LNCAP (cell line): ENCODE measurements at regions not wholly inside any gene's neighbourhood (a gene's known extent, or its start where the extent isn't known, plus 50 kb on each side); places are given as distances from the start of the nearest gene placed in this dataset.

ENCODE experiments used
- TF ChIP-seq, protein P1 (sequence below): fragments of 450-650 bp; IDR thresholded peaks from 2 replicates; pipeline ENCODE4 v1.5.1; 2017; ENCODE audit warnings: mild to moderate bottlenecking

DNA sequence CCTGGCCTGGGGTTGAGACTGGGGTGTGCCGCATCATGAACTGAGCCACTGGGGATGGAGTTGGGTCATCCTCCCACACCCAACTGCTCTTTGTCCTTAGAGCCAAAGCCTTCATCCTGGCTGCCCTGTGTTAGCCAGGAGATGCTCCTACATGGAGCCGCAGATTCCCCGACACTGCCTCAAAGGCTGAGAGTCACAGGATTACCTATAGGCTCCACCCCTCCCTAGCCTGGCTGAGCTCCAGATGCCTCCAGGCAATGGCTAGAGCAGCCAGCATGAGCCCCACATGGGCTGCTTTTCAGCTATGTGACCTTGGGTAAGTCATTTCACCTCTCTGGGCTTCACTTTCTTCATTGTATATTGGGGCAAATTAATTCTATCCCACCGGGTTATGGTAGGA is 119.9 kb upstream of the POU3F1 start:
- TF ChIP-seq, protein P1, sequence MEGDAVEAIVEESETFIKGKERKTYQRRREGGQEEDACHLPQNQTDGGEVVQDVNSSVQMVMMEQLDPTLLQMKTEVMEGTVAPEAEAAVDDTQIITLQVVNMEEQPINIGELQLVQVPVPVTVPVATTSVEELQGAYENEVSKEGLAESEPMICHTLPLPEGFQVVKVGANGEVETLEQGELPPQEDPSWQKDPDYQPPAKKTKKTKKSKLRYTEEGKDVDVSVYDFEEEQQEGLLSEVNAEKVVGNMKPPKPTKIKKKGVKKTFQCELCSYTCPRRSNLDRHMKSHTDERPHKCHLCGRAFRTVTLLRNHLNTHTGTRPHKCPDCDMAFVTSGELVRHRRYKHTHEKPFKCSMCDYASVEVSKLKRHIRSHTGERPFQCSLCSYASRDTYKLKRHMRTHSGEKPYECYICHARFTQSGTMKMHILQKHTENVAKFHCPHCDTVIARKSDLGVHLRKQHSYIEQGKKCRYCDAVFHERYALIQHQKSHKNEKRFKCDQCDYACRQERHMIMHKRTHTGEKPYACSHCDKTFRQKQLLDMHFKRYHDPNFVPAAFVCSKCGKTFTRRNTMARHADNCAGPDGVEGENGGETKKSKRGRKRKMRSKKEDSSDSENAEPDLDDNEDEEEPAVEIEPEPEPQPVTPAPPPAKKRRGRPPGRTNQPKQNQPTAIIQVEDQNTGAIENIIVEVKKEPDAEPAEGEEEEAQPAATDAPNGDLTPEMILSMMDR: no peak

DNA sequence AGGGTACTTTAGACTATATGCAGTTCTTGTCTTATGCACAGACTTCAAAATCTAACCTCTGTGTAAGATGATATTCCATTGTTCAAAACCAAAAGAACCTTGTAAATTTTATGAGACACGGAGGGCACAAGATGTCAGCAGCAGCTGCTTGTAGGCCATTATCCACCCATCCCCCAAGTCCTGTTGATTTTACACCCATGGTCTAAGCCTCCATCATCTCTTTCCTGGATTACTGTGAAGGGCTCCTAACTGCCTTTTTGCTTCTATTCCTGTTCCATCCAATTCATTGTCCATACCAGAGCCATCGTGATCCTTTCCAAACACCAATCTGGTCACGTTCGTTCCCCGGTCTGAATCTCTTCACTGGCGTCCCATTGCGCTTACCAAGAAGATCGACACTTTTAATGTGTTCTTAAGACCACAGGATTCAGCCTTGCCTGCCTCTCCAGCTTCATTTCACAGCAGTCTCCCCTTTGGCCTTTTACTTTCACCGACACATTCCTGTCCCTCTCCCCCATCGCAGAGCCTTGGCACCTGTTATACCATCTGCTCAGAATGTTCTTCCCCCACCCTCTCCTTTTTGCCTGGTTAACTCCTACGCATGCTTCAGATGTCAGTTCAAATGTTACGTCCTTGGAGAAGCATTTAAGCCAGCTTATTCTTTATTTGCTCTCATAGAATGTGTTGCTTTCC is 107.3 kb upstream of the POU3F1 start:
- TF ChIP-seq, protein P1: no peak

DNA sequence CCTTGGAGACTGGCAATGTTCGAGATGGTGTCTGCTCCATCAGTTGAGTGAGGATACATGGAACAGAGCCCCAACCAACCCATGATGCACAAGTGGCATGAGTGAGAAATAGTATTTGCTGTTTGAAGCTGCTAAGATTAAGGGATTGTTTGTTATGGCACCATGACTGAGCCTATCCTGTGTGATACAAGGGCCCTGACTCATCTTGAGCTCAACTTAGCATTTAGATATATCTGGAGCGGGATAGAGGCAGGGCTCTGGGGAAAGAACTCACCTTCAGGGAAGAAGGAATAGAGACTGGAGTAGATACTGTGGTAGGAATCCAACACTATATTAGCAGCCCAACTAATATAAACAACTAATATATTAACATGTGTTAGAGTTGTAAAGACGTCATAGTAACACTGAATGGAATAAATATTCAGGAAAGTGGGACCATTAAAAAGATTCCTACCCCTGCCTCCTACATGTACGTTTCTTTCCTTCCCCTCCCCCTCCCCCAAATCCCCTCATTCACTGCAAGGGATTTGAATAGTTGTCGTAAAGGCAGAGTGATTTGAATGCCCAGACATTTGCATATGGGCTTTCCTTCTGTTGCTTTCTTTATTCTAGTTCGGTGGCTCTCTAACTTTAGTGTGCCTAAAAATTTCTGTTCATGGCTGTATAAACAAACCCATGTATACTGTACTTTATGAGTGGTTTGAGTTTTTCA is 106.6 kb upstream of the POU3F1 start:
- TF ChIP-seq, protein P1: no peak

DNA sequence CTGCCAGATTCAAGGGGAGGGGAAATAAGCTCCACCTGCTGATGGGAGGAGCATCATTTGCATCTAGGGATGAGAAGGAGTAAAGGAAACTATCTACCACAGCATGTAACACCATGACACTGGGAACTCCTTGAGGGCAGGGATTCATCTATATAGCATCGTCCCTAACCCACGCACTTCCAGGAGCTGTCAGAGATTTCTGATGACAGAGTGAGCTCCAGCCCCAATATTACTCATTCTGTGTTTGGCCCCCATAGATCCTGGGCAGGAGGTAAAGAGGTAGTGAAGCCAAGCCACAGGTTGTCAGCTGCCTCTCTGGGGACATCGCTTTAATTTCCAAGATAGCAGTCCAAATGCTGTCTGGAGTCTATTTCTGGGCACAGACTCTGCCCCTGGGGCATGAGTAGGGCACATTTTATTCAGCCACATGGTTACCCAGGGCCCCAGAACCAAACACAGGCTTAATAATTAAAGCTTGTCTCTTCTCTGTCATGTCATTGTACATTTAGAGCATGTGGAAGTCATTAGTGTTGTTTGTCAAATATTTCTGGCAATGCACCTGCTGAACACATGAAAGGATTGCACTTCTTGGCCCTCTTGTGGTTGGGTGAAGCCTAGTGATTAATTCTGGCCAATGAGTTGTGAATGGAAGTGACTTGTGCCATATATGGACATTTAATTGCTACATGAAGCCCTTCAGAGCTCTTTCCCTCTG is 105.9 kb upstream of the POU3F1 start:
- TF ChIP-seq, protein P1: peak; percentile 28; the same call in 1 of the 2 replicates

DNA sequence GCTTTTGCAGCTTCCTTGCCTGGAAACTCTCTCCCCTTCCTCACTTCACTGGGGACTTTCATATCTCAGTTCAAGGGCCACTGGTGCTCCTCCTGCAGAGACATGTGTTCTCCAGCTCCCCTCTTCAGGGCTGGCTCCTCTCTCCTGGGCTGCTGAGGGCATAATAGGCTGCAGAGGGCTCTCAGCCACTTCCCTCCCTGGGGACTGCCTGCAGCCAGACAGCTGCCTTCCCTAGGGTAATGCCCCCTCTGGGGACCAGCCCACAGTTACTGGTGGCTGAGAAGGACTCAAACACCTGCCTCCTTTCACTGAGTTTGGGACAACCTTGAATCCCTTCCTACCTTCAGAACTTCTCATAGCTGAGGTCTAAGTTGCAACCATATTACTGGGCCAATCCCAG is 104.8 kb upstream of the POU3F1 start:
- TF ChIP-seq, protein P1: no peak

DNA sequence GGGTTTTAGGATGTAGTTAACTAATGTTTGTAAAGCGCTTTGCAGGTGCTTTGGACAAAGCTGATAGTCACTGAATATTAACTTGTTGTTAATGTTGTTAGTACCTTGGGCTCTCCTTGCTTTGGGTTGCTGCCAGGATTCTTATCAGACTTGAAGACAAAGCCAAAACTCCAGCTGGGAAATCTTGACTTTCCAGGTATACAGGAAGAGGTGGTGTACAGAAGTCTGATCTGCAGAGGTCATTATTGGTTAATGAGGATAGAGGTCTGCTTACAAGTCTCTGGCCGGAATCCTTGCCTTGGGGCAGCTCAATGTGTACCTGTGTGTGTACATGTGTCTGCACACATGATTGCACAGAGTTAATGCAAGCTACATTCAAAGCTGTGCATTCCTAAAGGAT is 96.0 kb upstream of the POU3F1 start:
- TF ChIP-seq, protein P1: no peak

DNA sequence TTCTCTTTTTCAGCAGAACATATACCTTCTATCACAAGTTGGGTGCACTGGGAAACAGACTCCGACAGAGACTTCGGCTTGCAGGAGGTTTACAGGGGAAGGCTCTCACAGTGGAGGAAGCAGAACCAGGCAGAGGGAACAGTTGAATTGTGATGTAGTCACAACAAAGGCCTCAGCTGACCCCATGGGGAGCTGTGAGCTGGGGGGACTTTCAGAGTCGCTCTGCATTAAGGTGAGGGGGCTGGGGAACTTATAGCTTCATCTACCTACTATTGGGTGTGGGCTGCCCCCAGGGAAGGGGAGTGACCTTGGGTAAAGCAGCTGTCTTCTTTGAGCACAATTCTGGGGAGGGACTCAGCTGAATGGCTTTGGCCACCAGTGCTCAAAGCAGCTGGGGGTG is 94.9 kb upstream of the POU3F1 start:
- TF ChIP-seq, protein P1: no peak
